ENCODE measurements at regions not wholly inside any gene's neighbourhood (a gene's known extent, or its start where the extent isn't known, plus 50 kb on each side); places are given as distances from the start of the nearest gene placed in this dataset.

- no peak for TF ChIP-seq MAX (IDR thresholded peaks at IDR 0.05)
- no peak for TF ChIP-seq USF1 (IDR thresholded peaks at IDR 0.05)
Measured at GRCh38 chr14:98949051-98949450, 322.9 kb downstream of the BCL11B start.

- TF ChIP-seq NFIC (IDR thresholded peaks at IDR 0.05) (no peak), CEBPB (IDR thresholded peaks at IDR 0.05) (no peak), ZBTB7A (IDR thresholded peaks at IDR 0.05; ENCODE audit: low read depth) (no peak), TEAD4 (IDR thresholded peaks at IDR 0.05) (no peak), FOXM1 (IDR thresholded peaks at IDR 0.05; ENCODE audit: borderline replicate concordance, low read depth) (no peak), EGR1 (IDR thresholded peaks at IDR 0.05) (no peak), EP300 (IDR thresholded peaks at IDR 0.05; ENCODE audit: borderline replicate concordance) (no peak), CREB1 (IDR thresholded peaks at IDR 0.05; ENCODE audit: low read depth) (no peak), RAD21 (IDR thresholded peaks at IDR 0.05; ENCODE audit: low read depth) (no peak), USF1 (IDR thresholded peaks at IDR 0.05) (no peak), MAX (IDR thresholded peaks at IDR 0.05) (no peak), YY1 (IDR thresholded peaks at IDR 0.05; ENCODE audit: low read depth) (no peak), TAF1 (IDR thresholded peaks at IDR 0.05; ENCODE audit: low read depth) (no peak), TCF12 (IDR thresholded peaks at IDR 0.05; ENCODE audit: low read depth) (no peak)
- TF ChIP-seq, protein P1, sequence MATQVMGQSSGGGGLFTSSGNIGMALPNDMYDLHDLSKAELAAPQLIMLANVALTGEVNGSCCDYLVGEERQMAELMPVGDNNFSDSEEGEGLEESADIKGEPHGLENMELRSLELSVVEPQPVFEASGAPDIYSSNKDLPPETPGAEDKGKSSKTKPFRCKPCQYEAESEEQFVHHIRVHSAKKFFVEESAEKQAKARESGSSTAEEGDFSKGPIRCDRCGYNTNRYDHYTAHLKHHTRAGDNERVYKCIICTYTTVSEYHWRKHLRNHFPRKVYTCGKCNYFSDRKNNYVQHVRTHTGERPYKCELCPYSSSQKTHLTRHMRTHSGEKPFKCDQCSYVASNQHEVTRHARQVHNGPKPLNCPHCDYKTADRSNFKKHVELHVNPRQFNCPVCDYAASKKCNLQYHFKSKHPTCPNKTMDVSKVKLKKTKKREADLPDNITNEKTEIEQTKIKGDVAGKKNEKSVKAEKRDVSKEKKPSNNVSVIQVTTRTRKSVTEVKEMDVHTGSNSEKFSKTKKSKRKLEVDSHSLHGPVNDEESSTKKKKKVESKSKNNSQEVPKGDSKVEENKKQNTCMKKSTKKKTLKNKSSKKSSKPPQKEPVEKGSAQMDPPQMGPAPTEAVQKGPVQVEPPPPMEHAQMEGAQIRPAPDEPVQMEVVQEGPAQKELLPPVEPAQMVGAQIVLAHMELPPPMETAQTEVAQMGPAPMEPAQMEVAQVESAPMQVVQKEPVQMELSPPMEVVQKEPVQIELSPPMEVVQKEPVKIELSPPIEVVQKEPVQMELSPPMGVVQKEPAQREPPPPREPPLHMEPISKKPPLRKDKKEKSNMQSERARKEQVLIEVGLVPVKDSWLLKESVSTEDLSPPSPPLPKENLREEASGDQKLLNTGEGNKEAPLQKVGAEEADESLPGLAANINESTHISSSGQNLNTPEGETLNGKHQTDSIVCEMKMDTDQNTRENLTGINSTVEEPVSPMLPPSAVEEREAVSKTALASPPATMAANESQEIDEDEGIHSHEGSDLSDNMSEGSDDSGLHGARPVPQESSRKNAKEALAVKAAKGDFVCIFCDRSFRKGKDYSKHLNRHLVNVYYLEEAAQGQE (IDR thresholded peaks at IDR 0.05; ENCODE audit: low read depth) = no peak
Measured at GRCh38 chr14:98949481-98950135, 322.4 kb downstream of the BCL11B start.

DNA sequence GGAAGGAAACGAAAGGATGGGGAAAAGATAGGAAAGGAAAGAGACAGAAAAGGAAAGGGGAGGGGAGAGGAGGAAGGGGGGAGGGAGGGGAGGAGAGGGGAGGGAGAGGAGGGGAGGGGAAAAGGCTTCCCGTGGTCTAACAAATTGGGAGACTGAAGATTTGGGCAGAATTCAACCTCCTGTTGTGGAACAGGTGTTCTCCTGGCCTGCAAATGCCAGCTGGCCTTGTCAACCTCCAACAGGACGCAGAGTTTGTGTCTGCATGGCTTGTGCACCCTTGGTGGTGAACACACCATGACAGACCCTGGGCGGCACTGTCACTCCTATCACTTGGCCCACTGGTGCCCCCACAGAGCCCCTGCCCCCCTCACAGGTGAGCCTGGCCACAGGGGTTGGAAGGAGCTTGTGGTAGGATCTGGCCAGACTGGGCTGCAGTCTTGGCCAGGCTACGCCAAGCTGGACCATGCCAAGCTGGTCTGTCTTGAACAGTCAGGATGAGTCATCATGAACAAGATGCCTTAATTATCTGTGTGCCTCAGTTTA is 321.6 kb downstream of the BCL11B start:
- TF ChIP-seq MAX (IDR thresholded peaks at IDR 0.05) (no peak), TAF1 (IDR thresholded peaks at IDR 0.05; ENCODE audit: low read depth) (no peak), RAD21 (IDR thresholded peaks at IDR 0.05; ENCODE audit: low read depth) (no peak), CEBPB (IDR thresholded peaks at IDR 0.05) (no peak), NFIC (IDR thresholded peaks at IDR 0.05) (no peak), FOXM1 (IDR thresholded peaks at IDR 0.05; ENCODE audit: borderline replicate concordance, low read depth) (no peak), CREB1 (IDR thresholded peaks at IDR 0.05; ENCODE audit: low read depth) (no peak), TCF12 (IDR thresholded peaks at IDR 0.05; ENCODE audit: low read depth) (no peak), YY1 (IDR thresholded peaks at IDR 0.05; ENCODE audit: low read depth) (no peak), EP300 (IDR thresholded peaks at IDR 0.05; ENCODE audit: borderline replicate concordance) (no peak), ZBTB7A (IDR thresholded peaks at IDR 0.05; ENCODE audit: low read depth) (no peak), EGR1 (IDR thresholded peaks at IDR 0.05) (no peak), TEAD4 (IDR thresholded peaks at IDR 0.05) (no peak), USF1 (IDR thresholded peaks at IDR 0.05) (no peak)
- TF ChIP-seq, protein P1 (IDR thresholded peaks at IDR 0.05; ENCODE audit: low read depth) = no peak

GRCh38 chr14:98951031-98951430 is 321.0 kb downstream of the BCL11B start:
- TF ChIP-seq NFIC (IDR thresholded peaks at IDR 0.05) = no peak
- TF ChIP-seq, protein P1 (IDR thresholded peaks at IDR 0.05; ENCODE audit: low read depth) = no peak
- TF ChIP-seq RAD21 (IDR thresholded peaks at IDR 0.05; ENCODE audit: low read depth) = no peak
- TF ChIP-seq EP300 (IDR thresholded peaks at IDR 0.05; ENCODE audit: borderline replicate concordance) = no peak
- TF ChIP-seq ZBTB7A (IDR thresholded peaks at IDR 0.05; ENCODE audit: low read depth) = no peak
- no peak for TF ChIP-seq CREB1 (IDR thresholded peaks at IDR 0.05; ENCODE audit: low read depth)
- no peak for TF ChIP-seq CEBPB (IDR thresholded peaks at IDR 0.05)
